Activated T-helper 9 cell treated with anti-CD3 and anti-CD28 coated beads, Interleukin-2, amount 50 U/mL, for 16 hours (primary cell): ENCODE measurements at regions not wholly inside any gene's neighbourhood (a gene's known extent, or its start where the extent isn't known, plus 50 kb on each side); places are given as distances from the start of the nearest gene placed in this dataset.
"Not testable (repeated sequence)": the region's sequence is repeated elsewhere in the genome, so short reads cannot be mapped to it uniquely, and the experiment has no call there.

Source experiments
- DNase-seq: peaks from one replicate; pipeline ENCODE4 v3.0.0-alpha.2; 2020; ENCODE audit warnings: low read depth

DNA sequence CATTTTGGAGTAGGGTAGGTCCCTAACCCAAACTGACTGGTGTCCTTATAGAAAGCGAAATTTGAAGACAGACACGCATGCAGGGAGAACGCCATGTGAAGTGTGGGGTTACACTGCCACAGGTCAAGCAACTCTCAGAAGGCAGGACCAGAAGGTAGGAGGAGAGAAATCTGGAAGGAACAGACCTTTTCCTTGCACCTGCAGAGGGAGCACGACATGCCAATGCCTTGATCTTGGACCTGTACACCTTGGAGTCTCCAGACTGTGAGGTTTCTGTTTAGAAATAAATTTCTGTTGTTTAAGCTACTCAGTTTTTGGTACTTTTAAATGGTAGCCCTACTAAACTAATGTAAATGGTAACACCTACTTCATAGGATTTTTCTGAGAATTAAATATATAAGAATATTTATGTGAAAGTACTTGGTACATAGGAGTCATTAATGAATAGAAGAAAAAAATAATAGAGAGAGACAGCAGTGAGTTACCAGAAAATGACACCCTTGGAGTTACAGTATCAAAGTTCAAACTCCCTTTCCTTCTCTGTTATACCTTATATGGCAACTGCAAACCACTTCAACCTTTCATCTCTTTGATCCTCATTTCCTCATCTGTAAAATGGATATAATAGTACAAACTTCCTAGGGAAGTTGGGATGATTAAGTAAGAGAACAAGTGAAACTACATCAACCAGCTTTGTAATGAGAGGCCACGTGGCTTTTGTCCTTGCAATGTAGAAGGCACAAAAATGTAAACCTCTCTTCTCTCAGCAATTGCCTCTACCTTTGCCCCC is 184.9 kb upstream of the PARD3B start:
- no peak for DNase-seq

DNA sequence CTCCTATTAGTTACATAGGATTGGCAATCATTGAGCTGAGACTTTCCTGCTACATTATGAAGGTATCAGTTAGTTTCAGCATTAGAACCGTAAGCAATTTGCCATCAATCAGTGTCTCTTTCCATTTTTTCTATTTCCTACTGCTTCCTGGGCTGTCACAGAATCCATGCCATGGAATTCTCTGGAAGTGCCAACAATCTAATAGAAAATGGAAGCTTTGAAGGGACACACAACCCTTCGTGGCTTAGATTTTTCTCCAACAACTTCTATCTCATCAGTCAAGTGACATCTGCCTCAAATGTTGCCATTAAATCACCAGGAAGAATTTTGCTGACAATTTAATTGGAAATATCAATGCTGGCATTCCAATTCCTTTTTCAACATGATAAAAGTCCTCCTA is 183.5 kb upstream of the PARD3B start:
- no peak for DNase-seq

- no peak for DNase-seq
Measured at GRCh38 chr2:204362581-204362980, 182.7 kb upstream of the PARD3B start.

DNA sequence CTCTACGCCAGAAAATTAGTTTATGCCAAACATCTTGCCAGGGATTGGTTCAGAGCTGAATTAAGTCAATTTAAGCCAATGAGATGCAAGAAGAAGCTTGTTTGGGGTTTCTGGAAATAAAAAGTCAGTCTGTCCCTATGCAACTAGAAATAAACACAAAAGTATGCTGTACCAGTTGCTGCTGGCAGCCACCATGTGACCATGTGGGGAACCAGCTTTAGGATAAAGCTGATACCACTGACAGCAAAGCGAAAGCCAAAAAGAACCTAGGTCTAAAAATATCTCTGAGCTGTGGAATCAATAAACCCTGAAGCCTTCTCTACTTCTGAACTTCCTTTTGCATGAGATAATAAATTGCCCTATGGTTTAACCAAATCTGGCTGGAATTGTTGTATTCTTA is 181.8 kb upstream of the PARD3B start:
- no peak for DNase-seq

DNA sequence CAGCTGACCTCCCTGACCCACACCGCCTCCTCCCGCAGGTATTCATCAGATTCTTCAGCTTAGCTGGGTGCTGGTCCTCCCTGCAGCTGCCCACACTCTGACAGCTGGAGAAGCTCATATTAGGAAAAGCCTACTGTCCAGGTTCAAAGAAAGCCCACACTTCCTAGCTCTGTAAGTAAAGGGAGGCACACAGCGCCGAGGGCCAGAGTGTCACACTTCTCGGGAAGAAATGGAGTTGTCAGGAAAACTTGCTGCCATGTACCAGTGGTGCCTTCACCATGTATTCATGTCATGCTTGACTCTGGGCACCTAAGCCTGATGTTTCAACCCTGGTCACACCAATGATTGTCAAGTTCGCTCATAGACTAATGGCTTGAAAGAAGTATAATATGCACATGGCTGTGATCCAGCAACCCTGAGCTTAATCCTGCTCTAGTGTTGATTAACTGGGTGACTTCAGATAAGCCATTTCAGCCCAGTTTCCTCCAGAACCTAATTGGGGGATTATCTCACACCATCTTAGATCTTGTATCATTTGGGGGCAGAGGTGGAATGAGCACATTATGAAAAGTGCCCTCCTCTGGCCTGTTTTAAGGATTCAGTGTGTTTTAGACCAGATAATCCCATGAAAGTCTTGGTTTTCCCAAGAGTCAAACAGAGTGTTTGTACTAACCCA is 180.3 kb upstream of the PARD3B start:
- DNase-seq, result no peak

- no peak for DNase-seq
Measured at GRCh38 chr2:204365811-204366210, 179.5 kb upstream of the PARD3B start.

DNA sequence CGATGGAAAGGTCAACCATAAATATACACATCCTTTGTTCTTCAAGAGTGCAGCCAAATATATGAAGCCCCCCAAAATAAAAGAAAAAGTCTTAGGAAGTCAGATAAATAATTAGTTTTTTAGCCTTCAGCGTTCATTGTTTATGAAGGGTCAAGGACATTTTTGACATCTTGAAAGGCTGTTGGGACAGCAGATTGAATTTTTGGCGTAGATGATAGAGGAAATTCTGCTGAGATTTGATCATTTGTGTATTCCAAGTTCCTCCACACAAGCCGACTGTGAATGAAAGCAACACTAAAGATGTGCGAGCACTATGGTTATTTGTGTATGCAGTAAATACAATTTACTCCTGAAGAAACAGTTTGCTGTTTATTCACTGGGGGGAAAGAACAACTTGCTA is 177.8 kb upstream of the PARD3B start:
- DNase-seq, result no peak

- no peak for DNase-seq
Measured at GRCh38 chr2:204370172-204370718, 175.0 kb upstream of the PARD3B start.

GRCh38 chr2:204373942-204374341 is 171.3 kb upstream of the PARD3B start:
- no peak for DNase-seq

DNA sequence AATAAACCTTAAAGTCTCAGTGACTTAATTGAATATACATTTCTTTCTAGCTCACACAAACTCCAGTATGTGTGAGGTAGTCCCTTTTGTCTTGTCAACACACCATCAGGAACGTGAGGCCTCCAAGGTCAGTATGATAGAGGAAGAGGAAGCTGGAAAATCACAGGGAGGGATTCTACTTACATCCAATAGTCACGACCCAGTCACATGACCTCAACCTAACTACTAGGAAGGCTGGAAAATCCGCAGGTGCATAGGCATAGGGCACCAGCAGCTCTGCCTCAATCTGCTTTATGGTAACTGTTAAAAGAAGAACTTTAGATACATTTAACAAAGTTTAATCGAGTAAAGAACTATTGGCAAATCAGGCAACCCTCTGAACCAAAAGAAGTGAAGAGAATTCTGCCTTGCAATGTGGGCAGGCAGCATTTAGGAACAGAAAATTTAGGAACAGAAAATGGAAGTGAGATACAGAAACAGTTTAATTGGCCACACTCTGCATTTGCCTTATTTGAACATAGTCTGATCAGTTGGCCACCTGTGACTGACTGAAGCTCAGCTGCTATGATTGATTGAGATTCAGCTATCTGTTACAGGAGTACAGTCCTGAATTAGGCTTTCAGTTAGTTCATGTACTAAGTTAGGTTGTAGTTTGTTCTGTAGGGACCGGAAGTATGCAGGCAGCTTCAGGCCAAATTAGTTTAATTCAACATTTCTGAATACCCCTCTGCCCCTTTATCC is 165.0 kb upstream of the PARD3B start:
- DNase-seq, result no peak

DNA sequence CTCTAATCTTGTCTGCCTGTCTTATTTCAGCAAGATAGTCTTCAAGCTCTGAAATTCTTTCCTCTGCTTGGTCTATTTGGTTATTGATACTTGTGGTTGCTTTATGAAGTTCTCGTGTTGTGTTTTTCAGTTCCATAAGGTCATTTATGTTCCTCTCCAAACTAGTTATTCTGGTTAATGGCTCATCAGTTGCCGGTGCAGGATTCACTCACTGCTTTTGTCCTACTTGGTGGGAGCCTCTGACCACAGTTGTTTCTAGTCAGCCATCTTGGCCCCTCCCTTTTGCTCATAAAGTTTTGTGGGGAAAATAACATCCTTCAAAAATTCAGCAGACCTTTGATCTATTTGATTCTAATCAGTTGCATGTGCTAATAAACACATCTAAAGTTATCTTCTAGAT is 158.6 kb upstream of the PARD3B start:
- no peak for DNase-seq

DNA sequence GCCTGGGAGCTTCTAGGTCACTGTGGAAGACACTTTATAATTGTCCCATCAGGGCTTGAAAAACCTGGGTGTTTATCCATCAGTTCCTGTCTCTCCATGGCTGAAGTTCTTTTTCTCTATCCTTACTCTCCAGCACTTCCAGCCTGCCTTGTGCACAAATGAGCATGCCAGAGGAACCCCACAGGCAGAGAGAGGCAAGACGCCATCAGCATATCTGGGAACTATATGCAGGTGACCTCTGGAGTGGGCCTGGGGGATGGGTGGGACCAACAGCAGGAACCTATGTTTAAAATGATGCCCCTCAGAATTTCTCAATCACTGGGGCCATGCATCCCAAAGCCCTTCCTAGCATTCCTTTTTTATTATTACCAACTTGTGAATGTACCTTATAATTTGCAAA is 156.2 kb upstream of the PARD3B start:
- no peak for DNase-seq

DNA sequence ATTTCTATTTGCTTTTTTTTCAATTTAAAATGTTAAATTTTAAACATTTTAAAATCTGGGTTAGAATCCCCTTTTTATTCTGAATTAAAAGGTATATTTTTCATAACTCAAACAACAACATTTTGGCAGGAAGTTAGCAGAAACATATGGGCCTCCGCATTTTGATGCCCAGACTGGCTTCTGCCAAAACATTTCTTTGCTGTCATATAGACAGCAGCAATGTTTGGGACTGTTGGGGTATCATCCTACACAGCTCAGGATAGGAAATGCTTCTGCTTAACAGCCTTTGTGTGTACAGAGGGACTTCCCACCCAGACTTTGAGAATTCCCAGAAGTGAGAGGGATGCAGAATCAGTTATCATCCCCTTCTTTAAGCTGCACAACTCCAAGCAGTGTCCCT is 155.4 kb upstream of the PARD3B start:
- DNase-seq, result no peak

GRCh38 chr2:204395539-204395938 is 149.7 kb upstream of the PARD3B start:
- DNase-seq, result no peak

DNA sequence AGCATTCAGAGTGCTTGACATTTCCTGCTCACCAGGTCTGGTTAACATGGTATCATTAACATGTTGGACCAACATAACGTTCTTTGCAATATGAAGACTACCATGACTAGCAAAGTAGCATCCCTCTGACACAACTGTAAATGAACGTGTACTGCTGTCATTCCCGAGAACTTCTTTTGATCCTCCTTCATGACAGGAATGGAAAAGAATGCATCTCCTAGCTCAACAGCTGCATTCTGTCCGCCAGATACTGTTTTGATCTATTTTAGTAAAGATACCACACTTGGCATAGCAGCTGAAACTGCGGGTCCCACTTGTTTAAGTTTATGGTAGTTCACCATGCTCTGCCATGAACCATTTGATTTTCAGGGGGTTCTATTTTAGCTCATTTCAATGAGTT is 144.2 kb upstream of the PARD3B start:
- DNase-seq, result no peak

- DNase-seq, result no peak
Measured at GRCh38 chr2:204407204-204408014, 137.9 kb upstream of the PARD3B start.

- DNase-seq, result not testable (repeated sequence)
Measured at GRCh38 chr2:204412782-204413181, 132.5 kb upstream of the PARD3B start.

DNA sequence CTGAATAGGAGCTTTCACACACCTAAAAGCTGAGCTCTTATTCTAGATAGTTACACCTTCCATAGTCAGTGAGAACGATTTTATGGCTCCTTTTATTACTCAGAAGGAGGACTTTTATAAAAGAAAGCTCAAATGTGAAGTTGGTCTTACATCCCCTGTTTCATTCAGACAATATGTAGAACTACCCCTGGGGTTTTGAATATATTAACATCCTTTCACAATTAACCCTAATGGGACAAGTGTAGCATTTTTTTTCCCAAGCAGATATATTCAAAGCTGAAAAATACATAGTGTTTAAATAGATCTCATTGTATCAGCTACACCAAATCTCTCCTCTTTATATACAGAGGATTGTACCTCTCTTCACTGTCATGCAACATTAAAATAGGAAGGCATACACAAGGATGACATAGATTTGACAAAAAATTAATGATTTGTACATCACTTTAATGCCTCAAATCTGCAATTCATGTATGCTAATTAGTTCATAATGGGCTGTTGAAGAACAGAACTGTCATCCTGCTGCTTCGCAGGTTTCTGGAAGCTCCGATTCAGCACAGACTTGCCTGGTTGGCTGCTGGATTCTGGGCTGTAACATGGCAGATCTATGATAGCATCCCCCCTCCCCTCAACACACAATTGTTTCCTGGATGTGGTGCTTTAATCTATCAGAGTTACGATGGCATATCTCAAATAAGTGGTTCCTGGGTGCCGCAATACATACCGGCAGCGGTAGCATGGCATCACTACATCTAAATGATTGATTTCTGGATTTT is 129.7 kb upstream of the PARD3B start:
- DNase-seq, result no peak

- DNase-seq, result no peak
Measured at GRCh38 chr2:204416236-204416635, 129.0 kb upstream of the PARD3B start.

- DNase-seq, result no peak
Measured at GRCh38 chr2:204425821-204426220, 119.5 kb upstream of the PARD3B start.

GRCh38 chr2:204428675-204429074 is 116.6 kb upstream of the PARD3B start:
- DNase-seq, result no peak
